Left colon (tissue), 2 donors: ENCODE measurements at regions not wholly inside any gene's neighbourhood (a gene's known extent, or its start where the extent isn't known, plus 50 kb on each side); places are given as distances from the start of the nearest gene placed in this dataset.
A peak's percentile ranks its signal among the peaks of the same experiment; 100 is the strongest.

Source experiments
- ATAC-seq: fragments of 200-7000 bp; cut with Tn5 transposase; one replicate; pipeline ENCODE4 v1.9.1; 2020; ENCODE audit warnings: mild to moderate bottlenecking, moderate library complexity
- DNase-seq, 2 donors: peaks; one replicate each; pipeline ENCODE4 v3.0.0-alpha.2; 2020
- intact Hi-C, 2 donors: fragments of 100-400 bp; cut with DNase I in 1 of 2; cut with micrococcal nuclease in 1 of 2; formaldehyde crosslinking; loops; one replicate each; pipeline versions ENCODE4 v1.11.2 to v1.14.0; 2022; cut with DNase I, micrococcal nuclease
- donor health status: DM: no; HTN: no; CAD: no.
- donor health status: DM: yes; HTN: yes; CAD: no.

GRCh38 chr15:53404930-53405493 lies 354.5 kb downstream of the WDR72 start:
- DNase-seq = no peak
- ATAC-seq = no peak
- intact Hi-C loops = no loop called here

GRCh38 chr15:53401503-53401902 lies 358.0 kb downstream of the WDR72 start:
- no peak for ATAC-seq
- intact Hi-C loops = no loop called here
- no peak for DNase-seq

GRCh38 chr15:53400986-53401385 lies 358.5 kb downstream of the WDR72 start:
- intact Hi-C loops = no loop called here
- ATAC-seq (no peak), DNase-seq (no peak)

- ATAC-seq (no peak), DNase-seq (no peak)
- intact Hi-C loops = no loop called here
These were observed 362.3 kb downstream of the WDR72 start for GRCh38 chr15:53397041-53397616.

DNA sequence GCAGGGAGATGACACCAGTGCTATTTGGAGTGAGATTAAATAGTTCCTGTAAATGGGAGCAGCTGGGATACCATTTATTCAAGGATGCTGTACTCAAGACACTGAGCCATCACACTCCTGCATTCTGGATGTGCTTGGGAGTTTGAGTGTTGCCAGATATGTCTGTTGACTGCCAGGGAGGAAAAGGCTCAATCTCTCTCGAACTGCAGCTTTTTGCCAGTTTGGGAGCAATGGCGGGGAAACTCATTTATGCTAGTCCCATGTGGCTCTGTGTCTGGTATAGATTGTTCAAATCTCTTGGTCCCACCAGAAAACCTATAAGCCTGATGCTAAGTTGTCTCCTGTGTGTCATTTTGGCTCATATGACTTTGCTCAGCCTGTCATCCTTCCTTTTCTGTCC lies 363.6 kb downstream of the WDR72 start:
- intact Hi-C loops = no loop called here
- DNase-seq (no peak), ATAC-seq (no peak)

DNA sequence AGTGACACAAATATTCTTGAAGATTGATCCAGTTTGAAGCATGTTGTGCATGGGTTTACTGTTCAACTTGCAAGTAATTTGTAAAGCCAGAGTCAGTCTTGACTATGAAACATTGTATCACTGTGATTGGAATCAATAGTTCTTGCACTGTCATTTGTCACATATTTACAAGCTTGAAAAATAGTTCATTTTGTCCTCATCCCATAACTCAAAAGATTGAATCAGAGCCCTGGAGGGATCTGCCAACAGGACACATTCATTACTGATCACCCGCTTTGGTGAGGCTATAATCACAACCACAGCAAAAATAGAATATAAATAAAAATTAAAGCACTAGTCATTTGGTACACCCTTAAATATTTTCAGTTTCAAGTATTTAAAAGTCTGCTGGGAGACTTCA lies 368.9 kb downstream of the WDR72 start:
- ATAC-seq = no peak
- intact Hi-C loops = no loop called here
- no peak for DNase-seq

GRCh38 chr15:53389271-53390037 lies 370.0 kb downstream of the WDR72 start:
- intact Hi-C loops = no loop called here
- DNase-seq (no peak), ATAC-seq (no peak)

GRCh38 chr15:53384417-53384816 lies 375.0 kb downstream of the WDR72 start:
- peak; percentile 83 for ATAC-seq
- DNase-seq = peak in 1 of 2 donors; percentile 44
- intact Hi-C loops = no loop called here

DNA sequence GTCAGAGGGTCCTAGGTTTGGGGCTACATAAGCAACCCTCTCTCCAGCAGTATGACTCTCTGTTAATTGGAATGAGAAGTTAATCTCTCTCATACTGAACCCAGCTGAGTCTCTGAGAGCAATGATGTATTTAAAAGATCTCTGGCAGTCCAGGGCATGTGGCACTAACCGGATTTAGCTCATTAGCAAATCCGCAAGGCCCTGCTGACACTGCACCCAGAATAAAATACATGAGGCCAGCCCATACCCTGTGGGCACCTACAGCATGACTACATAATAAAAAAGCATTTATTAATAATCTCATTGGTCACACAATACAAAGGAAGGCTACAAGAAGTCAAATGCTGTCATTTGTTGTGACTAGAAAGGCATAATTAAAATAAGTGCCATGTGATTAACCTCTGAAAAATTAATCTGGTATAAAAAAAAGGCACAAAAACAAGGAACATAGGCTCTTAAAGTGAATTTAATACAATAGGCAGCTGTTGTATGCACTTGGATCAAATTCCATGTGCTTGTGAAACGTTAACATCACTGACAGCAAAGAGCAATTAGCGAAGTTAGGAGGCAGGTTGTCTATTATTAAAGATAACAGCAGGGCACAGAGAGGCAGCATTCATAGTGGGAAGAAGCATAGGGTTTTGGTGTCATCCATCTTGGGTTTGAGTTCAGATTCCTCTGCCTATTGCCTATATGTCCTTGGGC lies 381.2 kb downstream of the WDR72 start:
- intact Hi-C loops = no loop called here
- ATAC-seq (no peak), DNase-seq (no peak)

- intact Hi-C loops = no loop called here
- ATAC-seq (no peak), DNase-seq (no peak)
These were observed 391.7 kb downstream of the WDR72 start for GRCh38 chr15:53367740-53368139.

DNA sequence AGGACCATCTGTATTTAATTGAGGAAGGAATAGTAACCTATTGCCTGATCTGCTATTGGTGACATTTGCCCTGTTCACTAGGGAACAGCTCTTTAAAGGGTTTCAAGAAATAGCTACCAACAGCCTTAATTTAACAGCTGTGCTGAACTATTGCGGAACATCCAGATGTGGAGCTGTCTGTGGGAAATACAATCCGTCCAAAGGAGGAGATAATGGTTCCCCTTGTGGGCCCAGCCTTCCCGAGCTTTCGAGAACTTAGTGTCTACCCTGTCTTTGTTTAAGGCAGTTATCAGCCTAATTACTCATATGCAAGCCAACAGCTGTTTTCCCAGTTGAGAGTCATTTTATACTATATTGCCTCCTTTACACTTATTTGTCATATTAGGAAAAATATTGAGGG lies 398.6 kb downstream of the WDR72 start:
- ATAC-seq = no peak
- intact Hi-C loops = no loop called here
- no peak for DNase-seq

DNA sequence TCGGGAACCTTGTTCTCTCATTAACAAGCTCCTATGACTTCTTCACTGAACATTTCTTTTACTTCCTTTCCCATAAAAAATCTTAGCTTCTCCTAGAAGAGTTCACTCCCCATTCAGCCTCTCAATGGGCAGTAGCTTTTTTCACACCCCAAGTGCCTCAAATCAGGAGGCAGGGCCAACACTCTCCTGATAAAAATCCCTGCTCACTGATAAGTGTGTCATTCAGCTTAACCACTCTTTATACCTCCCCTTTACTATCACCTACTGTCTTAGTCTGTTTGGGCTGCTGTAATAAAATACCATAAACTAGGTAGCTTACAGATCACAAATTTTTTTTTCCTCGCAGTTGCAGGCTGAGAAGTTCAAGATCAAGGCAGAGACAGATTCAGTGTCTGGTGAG lies 400.4 kb downstream of the WDR72 start:
- intact Hi-C loops = no loop called here
- DNase-seq = no peak
- peak; percentile 85 for ATAC-seq

GRCh38 chr15:53354874-53355273 lies 404.6 kb downstream of the WDR72 start:
- ATAC-seq = no peak
- intact Hi-C loops = no loop called here
- DNase-seq = no peak

GRCh38 chr15:53351373-53351772 lies 408.1 kb downstream of the WDR72 start:
- DNase-seq (no peak), ATAC-seq (no peak)
- intact Hi-C loops = no loop called here

DNA sequence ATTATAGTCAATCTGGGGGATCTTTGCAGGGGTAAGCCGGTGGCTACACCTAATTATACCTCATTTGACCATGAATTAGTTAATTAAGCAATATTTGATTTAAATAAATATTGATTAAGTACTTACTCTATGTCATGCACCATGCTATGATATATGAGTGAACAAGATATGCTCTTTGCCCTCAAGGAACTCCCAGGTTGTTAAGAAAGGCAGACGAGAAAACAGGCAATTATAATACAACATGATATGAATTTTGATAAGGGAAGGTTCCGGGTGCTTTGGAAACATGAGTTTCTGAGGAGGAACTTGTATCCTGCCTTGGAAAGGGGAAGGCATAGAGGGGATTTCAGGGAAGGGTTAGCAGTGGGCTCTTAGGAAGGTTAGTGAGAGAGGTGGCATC lies 412.9 kb downstream of the WDR72 start:
- DNase-seq (no peak), ATAC-seq (peak; percentile 90)
- intact Hi-C loops = no loop called here

DNA sequence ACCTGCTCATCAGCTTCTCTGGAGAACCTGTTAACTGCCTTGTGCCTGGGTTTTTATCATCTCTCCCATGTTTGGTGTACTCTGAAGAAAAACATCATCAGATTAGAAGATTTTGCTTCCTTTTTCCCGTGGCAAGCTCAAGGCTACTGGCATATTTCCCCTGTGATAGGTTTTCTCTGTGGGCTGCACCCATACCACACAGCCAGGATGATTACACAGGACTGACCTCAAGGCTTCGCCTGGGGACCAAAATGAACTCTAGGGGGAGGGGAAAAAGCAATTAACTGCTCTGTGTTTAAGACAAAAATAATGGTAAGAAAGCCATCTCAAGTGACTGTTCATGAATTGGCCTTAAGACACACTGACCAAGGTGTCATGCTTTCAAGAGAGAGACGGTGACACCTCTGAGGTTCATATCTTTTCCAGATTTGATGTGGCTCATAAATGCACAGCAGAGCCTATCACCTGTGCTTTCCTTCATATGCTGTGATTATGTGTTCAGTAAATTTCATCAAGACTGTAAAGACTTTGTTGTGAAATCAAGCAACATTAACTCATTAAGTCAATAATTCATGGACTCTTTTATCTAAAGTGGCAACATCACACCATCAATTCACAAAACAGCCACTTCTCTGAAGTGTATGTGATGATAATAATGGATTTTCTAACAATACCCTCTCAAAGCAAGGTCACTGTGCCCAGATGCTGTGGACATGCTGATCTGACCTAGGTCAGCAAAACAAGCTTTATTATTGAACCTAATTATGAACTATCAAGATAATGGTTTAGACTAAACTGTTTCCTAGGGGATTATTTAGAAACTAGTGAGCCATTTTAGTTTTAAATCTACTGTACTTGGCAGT lies 427.9 kb downstream of the WDR72 start:
- intact Hi-C loops = no loop called here
- ATAC-seq (no peak), DNase-seq (no peak)

DNA sequence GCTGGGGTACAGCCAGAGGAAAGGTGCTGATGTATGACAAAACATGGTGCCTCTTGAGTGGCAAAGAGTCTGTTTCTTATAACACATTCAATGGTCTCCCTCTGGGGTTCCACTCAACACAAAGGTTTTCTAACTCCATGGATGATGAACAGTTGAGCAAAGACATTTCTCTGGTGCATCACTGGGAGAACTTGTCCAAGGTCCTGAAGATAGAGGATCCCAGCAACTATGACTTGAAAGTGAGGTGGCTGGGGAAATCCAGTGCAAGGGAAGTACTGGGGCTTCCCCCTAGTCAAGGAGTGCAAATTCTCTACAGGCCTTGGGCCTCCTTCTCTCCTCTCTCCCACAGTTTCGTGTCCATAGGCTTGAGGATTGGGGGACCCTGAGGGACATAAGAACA lies 431.1 kb downstream of the WDR72 start:
- intact Hi-C loops = no loop called here
- no peak for DNase-seq
- ATAC-seq = no peak

DNA sequence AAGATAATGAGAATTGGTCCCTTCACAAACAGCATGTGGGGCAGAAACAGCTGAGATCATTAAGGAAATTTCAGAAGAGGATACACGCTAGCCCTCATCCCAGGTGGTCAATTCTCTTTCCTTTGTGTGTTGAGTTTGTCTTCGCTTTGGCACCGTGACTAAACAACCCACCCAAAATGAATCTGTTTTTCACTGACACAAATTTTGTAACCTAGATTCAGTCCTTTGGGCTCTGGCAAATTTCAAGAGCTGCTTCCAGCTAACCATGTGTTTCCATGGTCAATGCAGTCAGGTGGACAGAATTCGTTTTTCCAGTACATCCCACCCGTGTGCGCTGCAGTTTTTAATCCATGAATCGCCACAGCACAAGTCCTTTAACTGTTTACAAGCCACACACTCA lies 435.4 kb downstream of the WDR72 start:
- intact Hi-C loops = no loop called here
- DNase-seq = no peak
- no peak for ATAC-seq

DNA sequence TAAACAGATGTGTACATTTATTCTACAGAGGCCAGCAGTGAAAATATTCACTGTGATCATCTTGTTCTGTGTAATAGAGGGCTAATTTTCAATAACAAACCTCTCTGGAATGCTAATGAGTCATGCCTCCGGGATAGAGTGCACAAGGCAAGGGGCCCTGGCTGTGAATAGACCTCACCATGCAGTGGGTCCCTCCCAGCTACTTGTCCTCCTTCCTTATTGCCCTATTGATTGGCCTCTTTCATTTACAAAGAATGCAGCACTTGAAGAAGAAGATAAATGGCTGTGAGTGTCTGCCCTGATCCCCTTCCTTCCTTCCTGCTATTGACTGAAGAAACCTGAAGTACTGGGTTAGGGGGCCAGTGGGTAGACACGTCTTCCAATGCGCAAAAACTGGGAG lies 436.3 kb downstream of the WDR72 start:
- intact Hi-C loops = no loop called here
- ATAC-seq (peak; percentile 57), DNase-seq (no peak)
